NCI-H82 treated with DMSO at 0.1 percent for 48 hours (cell line): ENCODE measurements at regions not wholly inside any gene's neighbourhood (a gene's known extent, or its start where the extent isn't known, plus 50 kb on each side); places are given as distances from the start of the nearest gene placed in this dataset.
"Not testable (repeated sequence)": the region's sequence is repeated elsewhere in the genome, so short reads cannot be mapped to it uniquely, and the experiment has no call there.

Experiments
- DNase-seq: peaks from one replicate; lab custom pipeline; 2025; ENCODE audit not compliant: unreplicated experiment; lab: John Stamatoyannopoulos, UW

GRCh38 chr6:112639391-112639831 lies 292.3 kb downstream of the RFPL4B start:
- no peak for DNase-seq

- DNase-seq: no peak
These were observed 293.8 kb downstream of the RFPL4B start for GRCh38 chr6:112640891-112641290.

- no peak for DNase-seq
These were observed 302.7 kb downstream of the RFPL4B start for GRCh38 chr6:112649853-112650252.

- DNase-seq: no peak
These were observed 304.1 kb downstream of the RFPL4B start for GRCh38 chr6:112651239-112651638.

GRCh38 chr6:112659912-112660311 lies 312.8 kb downstream of the RFPL4B start:
- DNase-seq: no peak

GRCh38 chr6:112660626-112661025 lies 313.5 kb downstream of the RFPL4B start:
- DNase-seq: no peak

- DNase-seq: no peak
These were observed 316.6 kb downstream of the RFPL4B start for GRCh38 chr6:112663698-112664097.

GRCh38 chr6:112665114-112665513 lies 318.0 kb downstream of the RFPL4B start:
- no peak for DNase-seq

GRCh38 chr6:112665815-112666214 lies 318.7 kb downstream of the RFPL4B start:
- DNase-seq: no peak

GRCh38 chr6:112667427-112667826 lies 320.3 kb downstream of the RFPL4B start:
- DNase-seq: no peak

GRCh38 chr6:112680091-112680490 lies 333.0 kb downstream of the RFPL4B start:
- DNase-seq: no peak

- no peak for DNase-seq
These were observed 334.9 kb downstream of the RFPL4B start for GRCh38 chr6:112682071-112682470.

- DNase-seq: no peak
These were observed 336.0 kb downstream of the RFPL4B start for GRCh38 chr6:112683106-112683505.

GRCh38 chr6:112683926-112684325 lies 336.8 kb downstream of the RFPL4B start:
- DNase-seq: no peak

- not testable (repeated sequence) for DNase-seq
These were observed 338.5 kb downstream of the RFPL4B start for GRCh38 chr6:112685521-112686220.

GRCh38 chr6:112688487-112689165 lies 341.5 kb downstream of the RFPL4B start:
- DNase-seq: not testable (repeated sequence)

- DNase-seq: not testable (repeated sequence)
These were observed 342.2 kb downstream of the RFPL4B start for GRCh38 chr6:112689183-112689858.

GRCh38 chr6:112690497-112691202 lies 343.5 kb downstream of the RFPL4B start:
- peak; percentile 60 for DNase-seq

- no peak for DNase-seq
These were observed 344.2 kb downstream of the RFPL4B start for GRCh38 chr6:112691289-112691688.

- DNase-seq: no peak
These were observed 347.9 kb downstream of the RFPL4B start for GRCh38 chr6:112695001-112695400.

GRCh38 chr6:112697265-112697664 lies 350.1 kb downstream of the RFPL4B start:
- DNase-seq: no peak
